ENCODE measurements at regions not wholly inside any gene's neighbourhood (a gene's known extent, or its start where the extent isn't known, plus 50 kb on each side); places are given as distances from the start of the nearest gene placed in this dataset.
A peak's percentile ranks its signal among the peaks of the same experiment; 100 is the strongest.
"Not testable (repeated sequence)": the region's sequence is repeated elsewhere in the genome, so short reads cannot be mapped to it uniquely, and the experiment has no call there.

DNA sequence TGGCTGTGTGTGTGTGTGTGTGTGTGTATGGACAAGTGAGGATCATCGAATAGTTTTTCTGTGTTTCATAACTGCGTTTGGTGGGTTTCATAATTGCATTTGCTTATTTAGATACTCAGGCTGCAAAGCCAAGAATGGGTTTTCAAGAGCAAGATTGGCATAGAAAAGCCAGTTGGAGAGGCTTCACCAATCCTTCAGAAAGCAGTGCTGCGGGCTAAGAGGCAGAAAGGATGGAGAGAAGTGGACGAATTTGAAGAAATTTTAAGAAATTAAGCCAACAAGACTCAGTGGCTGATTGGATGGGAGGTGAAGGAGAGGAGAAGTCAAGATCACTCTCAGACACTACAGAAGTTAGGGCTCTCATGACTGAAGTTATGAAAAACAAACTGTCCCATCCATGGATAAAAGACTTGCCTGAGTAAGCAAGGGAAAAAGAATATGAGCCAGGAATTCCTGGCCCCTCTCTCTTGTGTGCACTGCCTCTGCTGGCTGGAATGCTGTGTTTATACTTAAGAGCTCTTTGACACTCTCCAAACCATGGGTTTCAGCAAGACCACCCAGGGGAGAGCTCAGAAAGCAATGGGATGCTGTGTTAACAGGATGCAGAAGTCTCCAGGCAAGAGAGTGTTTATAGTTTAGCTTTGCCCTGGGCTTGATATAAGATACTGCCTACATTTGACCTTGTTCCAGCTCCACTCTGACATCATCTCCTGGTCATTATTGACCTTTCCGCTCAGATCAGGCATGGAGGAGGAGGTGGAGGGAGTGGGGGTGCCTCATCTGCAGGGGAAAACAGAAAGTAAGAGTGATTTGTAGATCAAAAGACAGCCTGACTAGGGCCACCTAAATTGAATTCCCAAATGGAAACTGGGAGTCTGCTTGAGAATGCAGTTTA lies 232.0 kb upstream of the PLXNA2 start:
- DNase-seq: peak; percentile 38

- peak; percentile 38 for DNase-seq
These were observed 232.6 kb upstream of the PLXNA2 start for GRCh38 chr1:208476846-208477170.

DNA sequence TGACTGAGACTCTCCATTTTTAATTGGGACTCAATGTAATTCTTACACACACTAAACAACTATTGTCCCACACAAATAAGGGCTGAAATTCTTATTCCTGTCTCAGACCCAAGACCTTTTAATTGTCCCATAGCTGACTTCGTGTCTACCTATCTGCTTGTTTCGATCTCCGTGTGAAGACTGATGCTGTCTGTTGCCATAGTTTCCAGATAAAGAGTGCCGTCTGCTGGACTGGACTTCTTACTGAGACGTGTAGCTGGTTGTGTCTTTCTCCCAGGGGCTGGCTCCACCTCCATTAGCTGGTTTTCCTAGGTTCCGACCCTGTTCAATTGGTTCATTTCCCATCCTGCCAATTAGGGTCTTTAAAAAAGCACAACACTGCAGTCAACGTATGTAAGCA lies 235.3 kb upstream of the PLXNA2 start:
- DNase-seq: no peak

GRCh38 chr1:208485512-208485911 lies 241.3 kb upstream of the PLXNA2 start:
- DNase-seq: no peak

- no peak for DNase-seq
These were observed 242.5 kb upstream of the PLXNA2 start for GRCh38 chr1:208486677-208487076.

DNA sequence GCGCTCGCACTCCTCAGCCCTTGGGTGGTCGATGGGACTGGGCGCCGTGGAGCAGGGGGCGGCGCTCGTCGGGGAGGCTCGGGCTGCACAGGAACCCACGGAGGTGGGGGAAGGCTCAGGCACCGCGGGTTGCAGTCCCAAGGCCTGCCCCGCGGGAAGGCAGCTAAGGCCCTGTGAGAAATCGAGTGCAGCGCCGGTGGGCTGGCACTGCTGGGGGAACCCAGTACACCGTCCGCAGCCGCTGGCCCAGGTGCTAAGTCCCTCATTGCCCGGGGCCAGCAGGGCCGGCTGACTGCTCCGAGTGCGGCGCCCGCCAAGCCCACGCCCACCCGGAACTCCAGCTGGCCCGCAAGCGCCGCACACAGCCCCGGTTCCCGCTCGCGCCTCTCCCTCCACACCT lies 244.2 kb upstream of the PLXNA2 start:
- DNase-seq: not testable (repeated sequence)

DNA sequence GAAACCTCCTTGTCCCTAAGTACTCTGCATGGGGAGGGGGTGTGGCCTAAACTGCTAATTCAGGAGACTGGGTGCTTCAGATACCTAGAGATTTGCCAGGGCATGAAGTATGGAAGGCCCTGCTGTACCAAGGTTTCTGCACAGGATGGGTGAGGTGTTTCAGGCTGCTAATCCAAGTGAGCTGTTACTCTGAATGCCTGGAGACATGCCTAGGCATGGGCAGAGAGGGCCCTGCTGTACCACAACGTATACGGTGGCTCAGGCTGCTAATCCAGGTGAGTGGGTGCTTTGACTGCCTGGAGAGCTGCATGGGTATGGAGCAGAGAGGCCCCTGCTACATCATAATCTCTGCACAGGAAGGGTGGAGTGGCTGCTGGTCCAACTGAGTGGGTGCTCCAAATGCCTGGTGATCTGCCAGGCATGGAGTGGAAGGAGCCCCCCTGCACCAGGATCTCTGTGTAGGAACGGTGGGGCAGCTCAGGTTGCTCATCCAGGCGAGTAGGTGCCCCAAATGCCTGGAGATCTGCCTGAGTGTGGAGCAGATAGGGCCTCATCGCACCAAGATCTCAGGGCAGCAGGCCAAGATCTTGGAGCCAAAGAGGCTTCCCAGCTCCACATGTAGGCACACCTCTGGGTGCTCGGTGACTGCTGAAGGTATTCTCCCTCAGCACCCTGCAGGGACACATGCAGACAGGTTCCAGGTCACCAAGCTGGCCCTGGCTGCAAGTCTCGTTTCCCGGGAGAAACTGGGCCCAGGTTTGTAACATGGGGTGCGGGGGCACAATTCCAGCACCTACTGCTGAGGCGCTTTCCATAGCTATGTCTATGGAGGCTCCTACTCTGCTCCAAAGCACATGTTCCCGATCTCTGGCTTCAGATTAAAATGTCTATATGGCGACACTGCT lies 252.5 kb upstream of the PLXNA2 start:
- DNase-seq: no peak

DNA sequence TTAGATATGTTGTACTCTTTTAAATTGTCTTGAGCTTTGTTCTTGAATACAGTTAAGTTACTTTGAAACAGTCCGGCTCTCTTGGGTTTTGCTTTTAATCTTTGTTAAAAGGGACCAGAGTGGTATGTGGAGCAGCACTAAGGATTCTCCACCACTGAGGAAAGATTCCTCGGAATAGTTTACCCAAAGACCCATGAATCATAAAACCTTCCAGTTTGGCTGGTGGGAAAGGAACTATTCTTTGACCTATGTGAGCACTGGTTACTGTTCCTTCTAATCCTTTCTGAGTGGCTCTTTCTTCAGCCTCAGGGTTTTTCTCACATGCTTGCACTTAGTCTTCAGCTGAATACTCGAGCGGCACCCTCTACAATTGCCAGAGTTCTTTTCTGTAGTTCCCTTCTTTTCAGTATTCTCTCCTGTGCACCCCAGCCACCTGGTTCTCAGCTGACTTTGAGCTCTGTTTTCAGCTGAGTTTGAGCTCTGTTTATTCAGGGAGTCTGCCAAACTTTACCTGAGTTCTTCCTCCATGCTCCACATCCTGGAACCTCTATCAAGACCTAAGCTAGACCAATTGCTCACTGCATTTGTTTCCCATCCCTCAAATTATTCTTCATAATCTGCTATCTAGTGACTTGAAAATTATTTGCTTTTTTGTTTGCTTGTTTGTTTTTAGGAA lies 253.8 kb upstream of the PLXNA2 start:
- DNase-seq: peak; percentile 20

- no peak for DNase-seq
These were observed 254.8 kb upstream of the PLXNA2 start for GRCh38 chr1:208499026-208499425.

DNA sequence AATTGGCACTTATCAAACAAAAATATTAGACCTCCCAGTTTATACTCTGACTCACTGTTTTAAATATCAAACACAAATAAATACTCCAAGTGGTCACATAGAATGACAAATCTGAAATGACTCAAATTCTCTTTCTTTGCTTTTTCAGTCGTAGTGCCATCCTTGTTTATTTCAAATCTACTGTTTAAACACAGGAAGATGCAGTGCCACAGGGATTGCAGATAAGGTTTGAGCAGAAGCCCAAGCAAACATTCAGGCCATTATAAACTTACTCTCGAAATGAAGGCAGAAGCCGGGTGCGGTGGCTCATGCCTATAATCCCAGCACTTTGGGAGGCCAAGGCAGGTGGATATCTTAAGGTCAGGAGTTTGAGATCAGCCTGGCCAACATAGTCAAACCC lies 255.4 kb upstream of the PLXNA2 start:
- DNase-seq: no peak

GRCh38 chr1:208500375-208500774 lies 256.2 kb upstream of the PLXNA2 start:
- no peak for DNase-seq

GRCh38 chr1:208501542-208501941 lies 257.4 kb upstream of the PLXNA2 start:
- no peak for DNase-seq

- DNase-seq: no peak
These were observed 259.6 kb upstream of the PLXNA2 start for GRCh38 chr1:208503787-208504186.

GRCh38 chr1:208506812-208507211 lies 262.6 kb upstream of the PLXNA2 start:
- DNase-seq: no peak

DNA sequence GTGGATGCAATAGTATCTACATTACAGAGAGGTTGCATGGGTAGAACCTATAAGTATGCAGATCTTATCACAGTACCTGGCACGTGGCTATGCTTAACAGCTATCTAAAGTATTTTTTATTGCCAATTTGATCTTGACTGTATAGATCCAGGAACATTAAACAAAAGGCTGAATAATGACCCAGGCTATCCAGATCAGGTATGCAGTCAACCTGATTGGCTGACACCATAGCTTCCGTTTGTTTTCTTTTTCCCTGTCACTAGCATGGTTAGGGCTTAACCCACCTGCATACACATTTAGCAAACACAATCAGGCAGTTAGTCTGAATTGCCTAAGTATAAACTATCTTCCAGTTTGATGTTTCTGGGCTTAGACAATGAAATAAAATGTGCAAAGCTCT lies 264.9 kb upstream of the PLXNA2 start:
- DNase-seq: no peak

DNA sequence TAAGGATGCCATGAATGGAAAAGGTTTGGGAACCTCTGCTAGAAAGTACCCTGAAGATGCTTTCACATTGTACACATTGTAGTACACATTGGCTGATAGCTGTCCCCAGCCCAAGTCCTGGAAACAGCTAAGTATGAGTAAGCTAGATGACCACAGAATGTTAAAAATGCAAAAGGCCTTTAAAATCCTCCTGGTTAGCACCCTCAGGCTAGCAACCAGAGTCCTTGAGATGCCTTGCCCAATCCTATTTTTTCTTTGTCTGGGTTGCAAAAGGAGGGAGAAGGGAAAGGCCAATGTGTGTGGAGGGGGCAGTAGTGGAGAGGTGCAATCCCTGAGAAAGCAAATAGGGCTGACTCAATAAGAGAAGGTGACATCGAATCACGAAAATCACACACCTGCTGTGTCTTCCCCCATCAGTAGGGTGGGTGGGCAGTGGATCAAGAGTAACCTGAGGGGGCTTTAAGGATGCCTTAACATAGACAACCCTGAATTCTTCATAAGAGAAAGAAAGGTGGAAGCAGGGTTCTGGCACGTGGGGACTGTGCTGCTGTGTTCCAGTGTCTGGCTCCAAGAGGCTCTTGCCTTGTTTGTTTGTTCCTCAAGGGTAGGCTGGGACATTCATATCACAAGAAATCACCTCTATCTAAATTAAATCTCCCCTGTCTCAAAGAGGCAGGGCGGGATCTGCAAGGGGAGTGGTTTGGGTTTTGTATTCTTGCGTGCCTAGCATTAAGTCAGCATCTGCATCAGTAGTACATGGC lies 266.2 kb upstream of the PLXNA2 start:
- DNase-seq: no peak

DNA sequence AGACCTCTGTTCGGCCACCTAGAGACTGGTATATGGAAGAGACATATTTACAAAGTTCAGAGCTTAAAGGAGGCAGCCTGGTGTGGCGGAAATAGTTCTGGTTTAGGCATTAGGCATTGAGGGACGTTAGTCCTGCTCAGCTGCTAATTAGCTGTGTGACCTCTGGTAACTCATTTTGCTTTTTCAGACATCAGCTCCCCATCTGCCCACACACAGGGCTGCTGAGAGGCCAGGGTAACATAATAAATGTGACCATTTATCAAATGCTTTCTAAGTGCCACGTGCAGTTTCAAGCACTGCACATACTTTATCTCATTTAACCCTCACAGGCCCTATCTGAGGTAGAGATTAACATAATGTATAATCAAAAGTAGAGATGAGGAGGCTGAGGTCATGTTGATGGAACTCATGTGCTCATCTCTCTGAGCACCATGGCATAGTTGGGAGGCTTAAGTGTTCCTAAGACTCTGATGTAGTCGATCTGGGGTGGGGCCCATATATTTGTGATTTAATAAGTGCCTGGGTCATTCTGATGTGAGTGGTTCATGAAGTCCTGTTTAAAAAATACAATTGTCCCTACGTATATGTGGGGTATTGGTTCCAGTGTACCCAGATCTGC lies 267.2 kb upstream of the PLXNA2 start:
- DNase-seq: no peak

- DNase-seq: no peak
These were observed 269.6 kb upstream of the PLXNA2 start for GRCh38 chr1:208513799-208514198.

- no peak for DNase-seq
These were observed 270.9 kb upstream of the PLXNA2 start for GRCh38 chr1:208515129-208515528.

GRCh38 chr1:208516780-208517179 lies 272.6 kb upstream of the PLXNA2 start:
- DNase-seq: no peak

DNA sequence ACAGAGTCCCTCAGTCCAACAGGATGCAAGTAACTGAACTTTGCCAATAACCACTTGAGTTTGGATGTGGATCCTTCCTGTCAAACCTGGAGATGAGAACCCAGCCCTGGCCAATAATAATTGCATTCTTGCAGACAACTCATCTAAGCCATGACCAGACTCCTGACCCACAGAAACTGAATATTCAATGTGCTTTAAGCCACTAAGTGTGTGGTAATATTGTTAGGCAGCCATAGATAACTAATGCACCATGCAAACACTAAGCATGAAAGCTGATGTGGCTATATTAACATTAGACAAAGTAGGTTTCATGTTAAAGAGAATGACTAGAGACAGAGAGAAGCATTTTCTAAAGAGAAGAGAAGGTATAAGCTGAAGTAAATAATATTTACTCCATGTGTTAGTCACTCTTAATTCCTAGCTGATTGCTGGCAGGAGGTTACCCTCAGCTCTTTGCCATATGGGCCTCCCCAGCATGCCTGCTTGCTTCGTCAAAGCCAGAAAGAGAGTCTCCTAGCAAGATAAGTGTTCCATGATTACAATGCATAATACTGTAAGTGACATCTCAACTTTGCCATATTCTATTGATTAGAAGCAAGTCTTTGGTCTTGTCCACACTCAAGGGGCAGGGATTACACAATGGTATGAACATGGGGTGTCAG lies 276.4 kb upstream of the PLXNA2 start:
- DNase-seq: no peak

- DNase-seq: no peak
These were observed 277.4 kb upstream of the PLXNA2 start for GRCh38 chr1:208521534-208521933.
